B cell (primary cell): ENCODE measurements at regions not wholly inside any gene's neighbourhood (a gene's known extent, or its start where the extent isn't known, plus 50 kb on each side); places are given as distances from the start of the nearest gene placed in this dataset.

Experiments used
- ATAC-seq: fragments of 200-7000 bp; cut with Tn5 transposase; one replicate; pipeline ENCODE4 v1.10.0; 2021; ENCODE audit warnings: low read depth, mild to moderate bottlenecking, moderate number of reproducible peaks, moderate library complexity
- CTCF ChIA-PET: fragments of 350-600 bp; sonication (Branson Sonifier 250); formaldehyde crosslinking; loops from one replicate; lab custom pipeline; 2021; ENCODE audit warnings: antibody characterized with exemption, inconsistent platforms; lab: Charles Lee
- POLR2A ChIA-PET: fragments of 350-600 bp; sonication (Branson Sonifier 250); formaldehyde crosslinking; loops from one replicate; lab custom pipeline; 2021; ENCODE audit warnings: antibody characterized with exemption; lab: Charles Lee
- DNase-seq: peaks from one replicate; pipeline ENCODE4 v3.0.0; 2013
- H2AFZ ChIP-seq: 2 replicates; pipeline ENCODE4 v1.6.1; 2012; ENCODE audit warnings: mild to moderate bottlenecking, low read depth, low read length; ENCODE audit not compliant: insufficient read depth, poor library complexity, severe bottlenecking
- H3K27ac ChIP-seq, 2 donors: 1 replicate in 1 of 2; 2 replicates in 1 of 2; pipeline ENCODE4 v1.5.1; 2012 to 2013; ENCODE audit warnings: low read length in 2 of 2, mild to moderate bottlenecking in 2 of 2, moderate library complexity in 1 of 2
- H3K27me3 ChIP-seq, 4 experiments: fragments of 200-600 bp in 1 of 4; sonication (generic) in 1 of 4; replicated peaks in 1 of 4; 1 replicate in 2 of 4; 2 replicates in 2 of 4; pipeline versions ENCODE4 v1.6.1 to v1.7.0; 2013 to 2016; ENCODE audit warnings: low read length in 3 of 4, mild to moderate bottlenecking in 2 of 4, mixed read lengths in 1 of 4, moderate library complexity in 1 of 4; ENCODE audit not compliant: insufficient read depth in 4 of 4, control insufficient read depth in 3 of 4; ENCODE audit errors: control extremely low read depth in 1 of 4
- H3K36me3 ChIP-seq, 2 experiments: replicated peaks in 1 of 2; 1 replicate in 1 of 2; 2 replicates in 1 of 2; pipeline versions ENCODE4 v1.6.1 to v1.7.1; 2013; ENCODE audit warnings: low read length in 1 of 2; ENCODE audit not compliant: insufficient read depth in 2 of 2, control insufficient read depth in 1 of 2; ENCODE audit errors: control extremely low read depth in 1 of 2, extremely low read depth in 1 of 2
- H3K4me1 ChIP-seq, 2 donors: fragments of 200-600 bp in 1 of 2; sonication (generic) in 1 of 2; 1 replicate in 1 of 2; 2 replicates in 1 of 2; pipeline versions ENCODE4 v1.5.1 to v1.6.1; 2013 to 2017; ENCODE audit warnings: low read length in 2 of 2; ENCODE audit not compliant: control insufficient read depth in 2 of 2, insufficient read depth in 2 of 2
- H3K4me2 ChIP-seq: replicated peaks from 2 replicates; pipeline ENCODE3; 2012; ENCODE audit warnings: mild to moderate bottlenecking, low read depth, low read length; ENCODE audit not compliant: poor library complexity, severe bottlenecking
- H3K4me3 ChIP-seq, 5 experiments: fragments of 200-600 bp in 1 of 5; sonication (generic) in 1 of 5; 1 replicate in 3 of 5; 2 replicates in 2 of 5; pipeline versions ENCODE4 v1.5.1 to v1.7.0; 2011 to 2016; ENCODE audit warnings: low read length in 4 of 5, mild to moderate bottlenecking in 4 of 5, low read depth in 2 of 5, control low read depth in 1 of 5, moderate library complexity in 1 of 5; ENCODE audit not compliant: insufficient read depth in 1 of 5; ENCODE audit errors: control extremely low read depth in 1 of 5, extremely low read depth in 1 of 5
- H3K79me2 ChIP-seq: fragments of 200-600 bp; sonication (generic); one replicate; pipeline ENCODE4 v1.6.0; 2016; ENCODE audit warnings: low read length; ENCODE audit not compliant: control insufficient read depth, insufficient read depth
- H3K9ac ChIP-seq: fragments of 200-600 bp; sonication (generic); 2 replicates; pipeline ENCODE4 v1.6.1; 2017; ENCODE audit warnings: mild to moderate bottlenecking, low read length, moderate library complexity
- H3K9me3 ChIP-seq, 3 donors: one replicate each; pipeline versions ENCODE4 v1.6.1 to v1.7.1; 2013; ENCODE audit warnings: low read length in 2 of 3; ENCODE audit not compliant: control insufficient read depth in 2 of 3, insufficient read depth in 1 of 3; ENCODE audit errors: control extremely low read depth in 1 of 3
- H4K20me1 ChIP-seq: 2 replicates; pipeline ENCODE4 v1.6.0; 2012; ENCODE audit warnings: mild to moderate bottlenecking, low read length; ENCODE audit not compliant: insufficient read depth, control insufficient read depth, poor library complexity, severe bottlenecking
- H3K27ac Mint-ChIP-seq: one replicate; pipeline ENCODE4 v1.8.0; 2021; ENCODE audit warnings: mixed read lengths
- H3K27me3 Mint-ChIP-seq: one replicate; pipeline ENCODE4 v1.8.0; 2021; ENCODE audit warnings: mixed read lengths
- H3K4me1 Mint-ChIP-seq: one replicate; pipeline ENCODE4 v1.8.0; 2021; ENCODE audit warnings: mixed read lengths
- H3K4me3 Mint-ChIP-seq: one replicate; pipeline ENCODE4 v1.8.0; 2021; ENCODE audit warnings: mixed read lengths
- H3K9me3 Mint-ChIP-seq: one replicate; pipeline ENCODE4 v1.8.0; 2022; ENCODE audit warnings: mixed read lengths; ENCODE audit not compliant: insufficient read depth
- EZH2 ChIP-seq: IDR thresholded peaks from 2 replicates; pipeline ENCODE4 v1.6.1; 2012; ENCODE audit warnings: borderline replicate concordance, low read depth, mild to moderate bottlenecking, moderate library complexity, low read length; ENCODE audit not compliant: insufficient read depth, poor library complexity, severe bottlenecking
- WGBS: methylation state at CpG from one replicate; pipeline ENCODE4 v1.1.5; 2013; ENCODE audit warnings: missing lambda C conversion rate; ENCODE audit not compliant: insufficient coverage; 5-methylcytosine and 5-hydroxymethylcytosine counted together
- intact Hi-C: fragments of 100-400 bp; cut with micrococcal nuclease; formaldehyde crosslinking; loops from one replicate; pipeline ENCODE4 v1.10.0; 2022
- TF ChIP-seq, protein P1 (sequence below): fragments of 200-600 bp; IDR thresholded peaks from one replicate; pipeline ENCODE4 v1.8.0; 2022; ENCODE audit warnings: antibody characterized with exemption, mild to moderate bottlenecking

DNA sequence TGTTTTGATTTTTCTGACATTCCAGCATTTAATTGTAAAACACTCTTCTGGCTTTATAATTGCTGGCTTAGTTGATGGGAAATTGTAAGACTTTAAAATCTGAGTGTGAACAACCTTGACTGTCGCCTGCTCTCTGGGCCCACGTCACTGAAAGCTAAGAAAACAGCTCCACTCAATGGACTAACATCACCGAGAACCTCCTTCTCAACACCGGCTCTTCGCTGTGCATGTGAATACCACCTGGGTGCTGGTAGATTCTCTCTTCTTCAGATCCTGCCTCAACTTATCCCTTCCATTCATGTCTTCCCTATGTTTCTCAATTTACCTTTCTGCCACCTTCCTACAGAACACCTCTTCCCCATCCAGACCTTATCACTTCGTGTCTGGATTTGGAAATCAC is 523.1 kb upstream of the ID2 start:
- ChIA-PET CTCF (no interaction called here), POLR2A (no interaction called here)
- H3K4me2 ChIP-seq, result no peak overlapping the region
- H3K79me2 ChIP-seq, result no peaks in the 10 kb centered on the region
- intact Hi-C loops, result no loop called here
- Mint-ChIP-seq H3K9me3 (no peaks in the 10 kb centered on the region), H3K4me1 (peaks cover 9% of the 10 kb centered on the region), H3K27ac (no peak overlapping the region), H3K4me3 (no peak overlapping the region), H3K27me3 (peaks cover 15% of the 10 kb centered on the region)
- no peak overlapping the region for H3K9ac ChIP-seq
- H3K4me1 ChIP-seq, result peaks cover 6 to 17% of the 10 kb centered on the region in 2 donors
- no peaks in the 10 kb centered on the region for H4K20me1 ChIP-seq
- ATAC-seq (no peak), DNase-seq (no peak)
- 98% methylated on average over 5 of the region's 6 CpGs for WGBS
- TF ChIP-seq, protein P1, sequence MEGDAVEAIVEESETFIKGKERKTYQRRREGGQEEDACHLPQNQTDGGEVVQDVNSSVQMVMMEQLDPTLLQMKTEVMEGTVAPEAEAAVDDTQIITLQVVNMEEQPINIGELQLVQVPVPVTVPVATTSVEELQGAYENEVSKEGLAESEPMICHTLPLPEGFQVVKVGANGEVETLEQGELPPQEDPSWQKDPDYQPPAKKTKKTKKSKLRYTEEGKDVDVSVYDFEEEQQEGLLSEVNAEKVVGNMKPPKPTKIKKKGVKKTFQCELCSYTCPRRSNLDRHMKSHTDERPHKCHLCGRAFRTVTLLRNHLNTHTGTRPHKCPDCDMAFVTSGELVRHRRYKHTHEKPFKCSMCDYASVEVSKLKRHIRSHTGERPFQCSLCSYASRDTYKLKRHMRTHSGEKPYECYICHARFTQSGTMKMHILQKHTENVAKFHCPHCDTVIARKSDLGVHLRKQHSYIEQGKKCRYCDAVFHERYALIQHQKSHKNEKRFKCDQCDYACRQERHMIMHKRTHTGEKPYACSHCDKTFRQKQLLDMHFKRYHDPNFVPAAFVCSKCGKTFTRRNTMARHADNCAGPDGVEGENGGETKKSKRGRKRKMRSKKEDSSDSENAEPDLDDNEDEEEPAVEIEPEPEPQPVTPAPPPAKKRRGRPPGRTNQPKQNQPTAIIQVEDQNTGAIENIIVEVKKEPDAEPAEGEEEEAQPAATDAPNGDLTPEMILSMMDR, result no peak
- TF ChIP-seq EZH2, result no peak
- H3K27me3 ChIP-seq, result peaks cover 0 to 25% (median 3%) of the 10 kb centered on the region in 4 experiments
- no peaks in the 10 kb centered on the region for H3K36me3 ChIP-seq
- no peak overlapping the region for H2AFZ ChIP-seq
- H3K4me3 ChIP-seq, result no peak overlapping the region
- no peak overlapping the region for H3K27ac ChIP-seq
- peaks cover 0 to 16% (median 0%) of the 10 kb centered on the region in 3 donors for H3K9me3 ChIP-seq

GRCh38 chr2:8159211-8159965 is 522.5 kb upstream of the ID2 start:
- no peak for TF ChIP-seq EZH2
- TF ChIP-seq, protein P1, result no peak
- Mint-ChIP-seq H3K27me3 (peaks cover 11% of the 10 kb centered on the region), H3K27ac (no peak overlapping the region), H3K4me3 (no peak overlapping the region), H3K4me1 (peaks cover 8% of the 10 kb centered on the region), H3K9me3 (no peaks in the 10 kb centered on the region)
- no peaks in the 10 kb centered on the region for H4K20me1 ChIP-seq
- CTCF ChIA-PET, result no interaction called here
- H3K4me3 ChIP-seq, result no peak overlapping the region
- peaks cover 0 to 23% (median 1%) of the 10 kb centered on the region in 4 experiments for H3K27me3 ChIP-seq
- no peak overlapping the region for H3K27ac ChIP-seq
- peaks cover 0 to 16% (median 0%) of the 10 kb centered on the region in 3 donors for H3K9me3 ChIP-seq
- no peak overlapping the region for H3K9ac ChIP-seq
- peaks cover 6 to 16% of the 10 kb centered on the region in 2 donors for H3K4me1 ChIP-seq
- DNase-seq, result no peak
- no peak overlapping the region for H2AFZ ChIP-seq
- no peaks in the 10 kb centered on the region for H3K79me2 ChIP-seq
- H3K36me3 ChIP-seq, result no peaks in the 10 kb centered on the region
- H3K4me2 ChIP-seq, result no peak overlapping the region
- ATAC-seq, result no peak
- POLR2A ChIA-PET, result no interaction called here
- intact Hi-C loops, result no loop called here
- WGBS, result 93% methylated on average over 11 of the region's 13 CpGs
